Upper lobe of right lung (tissue), 1 donor: ENCODE measurements at regions not wholly inside any gene's neighbourhood (a gene's known extent, or its start where the extent isn't known, plus 50 kb on each side); places are given as distances from the start of the nearest gene placed in this dataset.
A peak's percentile ranks its signal among the peaks of the same experiment; 100 is the strongest.
"Not testable (repeated sequence)": the region's sequence is repeated elsewhere in the genome, so short reads cannot be mapped to it uniquely, and the experiment has no call there.

ENCODE experiments used
- ATAC-seq: fragments of 200-7000 bp; cut with Tn5 transposase; one replicate; pipeline ENCODE4 v1.9.1; 2020; ENCODE audit warnings: mild to moderate bottlenecking, moderate library complexity
- DNase-seq: peaks from one replicate; pipeline ENCODE4 v3.0.0-alpha.2; 2020
- H3K27ac ChIP-seq: fragments of 200-600 bp; one replicate; pipeline ENCODE4 v1.8.0; 2022
- H3K27me3 ChIP-seq: fragments of 200-600 bp; one replicate; pipeline ENCODE4 v1.8.0; 2022; ENCODE audit warnings: mild to moderate bottlenecking
- H3K36me3 ChIP-seq: fragments of 200-600 bp; one replicate; pipeline ENCODE4 v1.8.0; 2022
- H3K4me1 ChIP-seq: fragments of 200-600 bp; one replicate; pipeline ENCODE4 v1.8.0; 2022
- H3K4me3 ChIP-seq: fragments of 200-600 bp; one replicate; pipeline ENCODE4 v1.8.0; 2022; ENCODE audit warnings: mild to moderate bottlenecking
- H3K9me3 ChIP-seq: fragments of 200-600 bp; one replicate; pipeline ENCODE4 v1.8.0; 2022
- intact Hi-C: fragments of 100-400 bp; cut with DNase I; formaldehyde crosslinking; loops from one replicate; pipeline ENCODE4 v1.11.0; 2022
- TF ChIP-seq, protein P1 (sequence below): fragments of 200-600 bp; IDR thresholded peaks from one replicate; pipeline ENCODE4 v1.8.0; 2022; ENCODE audit warnings: antibody characterized with exemption
- donor health status: DM: no; HTN: yes; CAD: no; lungs with severe emphysema.

DNA sequence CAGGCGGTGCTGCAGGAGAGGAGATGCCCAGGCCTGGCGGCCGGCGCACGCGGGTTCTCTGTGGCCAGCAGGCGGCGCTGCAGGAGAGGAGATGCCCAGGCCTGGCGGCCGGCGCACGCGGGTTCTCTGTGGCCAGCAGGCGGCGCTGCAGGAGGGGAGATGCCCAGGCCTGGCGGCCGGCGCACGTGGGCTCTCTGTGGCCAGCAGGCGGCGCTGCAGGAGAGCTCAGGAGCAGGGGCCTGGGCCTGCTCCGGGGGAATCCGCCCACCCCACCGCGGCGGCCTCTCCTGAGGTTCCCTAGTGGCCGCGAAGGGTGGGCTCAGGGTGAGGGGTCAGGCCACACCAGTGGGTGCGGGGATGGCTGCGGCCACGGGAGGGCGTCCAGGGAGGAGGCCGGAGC lies 75.9 kb downstream of the OR4F16 start:
- H3K27ac ChIP-seq, H3K4me1 ChIP-seq, DNase-seq, H3K27me3 ChIP-seq, H3K4me3 ChIP-seq, H3K36me3 ChIP-seq, H3K9me3 ChIP-seq, ATAC-seq, intact Hi-C loops: not testable (repeated sequence)

DNA sequence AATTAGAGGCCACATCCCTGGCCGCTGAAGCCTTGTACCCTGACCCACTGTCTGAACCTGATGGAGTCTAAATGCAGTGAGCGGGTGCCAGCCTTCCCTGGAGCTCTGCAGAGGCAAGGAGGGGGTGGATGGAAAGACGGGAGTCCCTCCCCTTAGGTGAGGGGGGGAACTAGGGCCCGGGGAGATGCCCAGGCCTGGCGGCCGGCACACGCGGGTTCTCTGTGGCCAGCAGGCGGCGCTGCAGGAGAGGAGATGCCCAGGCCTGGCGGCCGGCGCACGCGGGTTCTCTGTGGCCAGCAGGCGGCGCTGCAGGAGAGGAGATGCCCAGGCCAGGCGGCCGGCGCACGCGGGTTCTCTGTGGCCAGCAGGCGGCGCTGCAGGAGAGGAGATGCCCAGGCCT lies 77.3 kb downstream of the OR4F16 start:
- intact Hi-C loops, ATAC-seq: not testable (repeated sequence)

DNA sequence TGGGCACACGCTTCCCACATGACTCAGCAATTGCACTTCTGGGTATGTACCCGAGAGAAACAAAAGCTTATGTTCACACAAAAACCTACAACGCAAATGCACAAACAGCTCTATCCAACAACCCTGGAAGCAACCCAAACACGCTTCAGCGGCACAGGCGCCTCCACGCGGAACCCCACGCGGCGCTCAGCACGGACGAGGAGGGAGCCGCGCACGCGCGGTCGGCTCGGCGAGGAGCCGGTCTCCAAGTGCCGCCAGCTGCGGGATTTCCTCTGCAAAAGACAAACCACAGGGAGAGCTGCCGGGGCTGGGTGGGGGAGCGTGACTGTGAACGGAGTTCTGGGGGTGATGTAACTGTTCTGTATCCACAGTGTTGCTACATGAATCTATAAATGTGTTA lies 81.2 kb downstream of the OR4F16 start:
- H3K9me3 ChIP-seq, ATAC-seq, H3K27me3 ChIP-seq, intact Hi-C loops, H3K27ac ChIP-seq, H3K4me3 ChIP-seq, H3K36me3 ChIP-seq, H3K4me1 ChIP-seq: not testable (repeated sequence)
- DNase-seq: peak; percentile 46

More for the DNA sequence above, 77.3 kb downstream of the OR4F16 start:
- not testable (repeated sequence) for DNase-seq, H3K36me3 ChIP-seq, H3K27me3 ChIP-seq, H3K27ac ChIP-seq, H3K4me3 ChIP-seq, H3K4me1 ChIP-seq, H3K9me3 ChIP-seq

DNA sequence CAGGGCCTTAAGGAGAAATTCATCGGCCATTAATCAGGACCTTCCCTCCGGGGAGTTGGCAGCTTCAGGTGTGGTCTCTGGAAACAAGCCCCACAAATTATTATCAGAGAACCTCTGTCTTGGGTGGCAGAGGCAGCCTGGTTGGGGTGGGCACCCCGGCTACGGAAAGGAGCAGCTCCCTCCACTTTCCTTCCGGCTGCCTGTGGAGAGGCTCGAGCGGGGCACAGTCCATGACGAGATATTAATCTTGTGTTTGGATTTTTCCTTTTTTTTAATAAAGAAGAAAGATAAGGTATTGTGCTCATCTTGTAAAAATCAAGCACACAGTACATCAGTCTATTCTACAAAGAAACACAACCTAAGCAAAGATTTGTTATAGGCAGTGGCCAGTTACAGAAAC lies 98.2 kb downstream of the OR4F16 start:
- H3K4me1 ChIP-seq, H3K4me3 ChIP-seq, H3K27ac ChIP-seq, ATAC-seq, intact Hi-C loops, H3K27me3 ChIP-seq, DNase-seq, H3K9me3 ChIP-seq, H3K36me3 ChIP-seq: not testable (repeated sequence)

DNA sequence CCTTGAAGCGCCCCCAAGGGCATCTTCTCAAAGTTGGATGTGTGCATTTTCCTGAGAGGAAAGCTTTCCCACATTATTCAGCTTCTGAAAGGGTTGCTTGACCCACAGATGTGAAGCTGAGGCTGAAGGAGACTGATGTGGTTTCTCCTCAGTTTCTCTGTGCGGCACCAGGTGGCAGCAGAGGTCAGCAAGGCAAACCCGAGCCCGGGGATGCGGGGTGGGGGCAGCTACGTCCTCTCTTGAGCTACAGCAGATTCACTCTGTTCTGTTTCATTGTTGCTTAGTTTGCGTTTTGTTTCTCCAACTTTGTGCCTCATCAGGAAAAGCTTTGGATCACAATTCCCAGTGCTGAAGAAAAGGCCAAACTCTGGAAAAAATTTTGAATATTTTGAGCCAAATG lies 100.5 kb downstream of the OR4F16 start:
- ATAC-seq, H3K9me3 ChIP-seq, H3K4me3 ChIP-seq, intact Hi-C loops, H3K36me3 ChIP-seq, H3K27ac ChIP-seq, H3K4me1 ChIP-seq, H3K27me3 ChIP-seq: not testable (repeated sequence)
- TF ChIP-seq, protein P1, sequence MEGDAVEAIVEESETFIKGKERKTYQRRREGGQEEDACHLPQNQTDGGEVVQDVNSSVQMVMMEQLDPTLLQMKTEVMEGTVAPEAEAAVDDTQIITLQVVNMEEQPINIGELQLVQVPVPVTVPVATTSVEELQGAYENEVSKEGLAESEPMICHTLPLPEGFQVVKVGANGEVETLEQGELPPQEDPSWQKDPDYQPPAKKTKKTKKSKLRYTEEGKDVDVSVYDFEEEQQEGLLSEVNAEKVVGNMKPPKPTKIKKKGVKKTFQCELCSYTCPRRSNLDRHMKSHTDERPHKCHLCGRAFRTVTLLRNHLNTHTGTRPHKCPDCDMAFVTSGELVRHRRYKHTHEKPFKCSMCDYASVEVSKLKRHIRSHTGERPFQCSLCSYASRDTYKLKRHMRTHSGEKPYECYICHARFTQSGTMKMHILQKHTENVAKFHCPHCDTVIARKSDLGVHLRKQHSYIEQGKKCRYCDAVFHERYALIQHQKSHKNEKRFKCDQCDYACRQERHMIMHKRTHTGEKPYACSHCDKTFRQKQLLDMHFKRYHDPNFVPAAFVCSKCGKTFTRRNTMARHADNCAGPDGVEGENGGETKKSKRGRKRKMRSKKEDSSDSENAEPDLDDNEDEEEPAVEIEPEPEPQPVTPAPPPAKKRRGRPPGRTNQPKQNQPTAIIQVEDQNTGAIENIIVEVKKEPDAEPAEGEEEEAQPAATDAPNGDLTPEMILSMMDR: peak; percentile 31
- peak; percentile 75 for DNase-seq
